K562 (cell line): ENCODE measurements at regions not wholly inside any gene's neighbourhood (a gene's known extent, or its start where the extent isn't known, plus 50 kb on each side); places are given as distances from the start of the nearest gene placed in this dataset.
"Not testable (repeated sequence)": the region's sequence is repeated elsewhere in the genome, so short reads cannot be mapped to it uniquely, and the experiment has no call there.

ENCODE experiments used
- ARID1B ChIP-seq: fragments of 450-650 bp; IDR thresholded peaks from 2 replicates; pipeline ENCODE4 v1.6.1; 2016; ENCODE audit warnings: antibody characterized with exemption, mild to moderate bottlenecking, inconsistent platforms
- ARNT ChIP-seq, 2 experiments: fragments of 450-650 bp; IDR thresholded peaks; 2 replicates each; pipeline ENCODE4 v1.6.1; 2016; ENCODE audit warnings: mild to moderate bottlenecking in 1 of 2
- ATF7 ChIP-seq: fragments of 450-650 bp; IDR thresholded peaks from 2 replicates; pipeline ENCODE4 v1.7.1; 2014; ENCODE audit warnings: mild to moderate bottlenecking, moderate library complexity
- CBFA2T3 ChIP-seq: fragments of 450-650 bp; IDR thresholded peaks from 2 replicates; pipeline ENCODE4 v1.6.1; 2017
- CHAMP1 ChIP-seq: fragments of 450-650 bp; IDR thresholded peaks from 2 replicates; pipeline ENCODE4 v1.6.1; 2016; ENCODE audit warnings: mild to moderate bottlenecking
- CREB1 ChIP-seq, 2 experiments: sonication (generic) in 1 of 2; formaldehyde crosslinking in 1 of 2; IDR thresholded peaks; 2 replicates each; pipeline versions ENCODE4 v1.6.1 to v1.8.0; 2012 to 2022; ENCODE audit warnings: inconsistent platforms in 1 of 2, mild to moderate bottlenecking in 1 of 2, missing genetic modification reagents in 1 of 2, moderate library complexity in 1 of 2
- DMBX1 ChIP-seq: fragments of 250-450 bp; sonication (Bioruptor Pico); IDR thresholded peaks from 2 replicates; pipeline ENCODE4 v1.8.0; 2022; ENCODE audit warnings: inconsistent platforms, mild to moderate bottlenecking, moderate library complexity, borderline replicate concordance
- DPF2 ChIP-seq: fragments of 450-650 bp; IDR thresholded peaks from 2 replicates; pipeline ENCODE4 v1.6.1; 2016
- FOXM1 ChIP-seq, 2 experiments: fragments of 450-650 bp in 1 of 2; sonication (generic) in 1 of 2; formaldehyde crosslinking in 1 of 2; IDR thresholded peaks; 2 replicates each; pipeline versions ENCODE4 v1.6.1 to v1.9.0; 2017 to 2022; ENCODE audit warnings: low read depth in 2 of 2, mild to moderate bottlenecking in 2 of 2, missing genetic modification reagents in 1 of 2, moderate library complexity in 1 of 2
- GATA2 ChIP-seq: sonication (generic); formaldehyde crosslinking; IDR thresholded peaks from 2 replicates; pipeline ENCODE4 v1.4.0; 2020; ENCODE audit warnings: mild to moderate bottlenecking, missing genetic modification reagents
- HMBOX1 ChIP-seq: sonication (generic); IDR thresholded peaks from 2 replicates; pipeline ENCODE4 v1.6.1; 2016
- JUND ChIP-seq, 2 experiments: IDR thresholded peaks; 2 replicates in 1 of 2; 3 replicates in 1 of 2; pipeline ENCODE4 v1.6.1; 2011; ENCODE audit warnings: borderline replicate concordance in 2 of 2, low read depth in 2 of 2, low read length in 2 of 2, improper control_type of control experiment in 1 of 2, missing biosample characterization in 1 of 2, missing genetic modification characterization in 1 of 2, missing genetic modification reagents in 1 of 2
- LEF1 ChIP-seq: fragments of 450-650 bp; IDR thresholded peaks from 2 replicates; pipeline ENCODE4 v1.6.1; 2016; ENCODE audit warnings: mild to moderate bottlenecking
- MTA2 ChIP-seq: fragments of 450-650 bp; IDR thresholded peaks from 2 replicates; pipeline ENCODE4 v1.6.1; 2016; ENCODE audit warnings: low read depth
- MYBL2 ChIP-seq, 2 experiments: fragments of 450-650 bp in 1 of 2; sonication (generic) in 1 of 2; formaldehyde crosslinking in 1 of 2; IDR thresholded peaks; 2 replicates each; pipeline versions ENCODE4 v1.6.1 to v1.8.1; 2017 to 2022; ENCODE audit warnings: borderline replicate concordance in 1 of 2, inconsistent platforms in 1 of 2, low read depth in 1 of 2, mild to moderate bottlenecking in 1 of 2, missing genetic modification reagents in 1 of 2, moderate library complexity in 1 of 2
- NCOR1 ChIP-seq: fragments of 450-650 bp; IDR thresholded peaks from 2 replicates; pipeline ENCODE4 v1.6.1; 2016; ENCODE audit warnings: mild to moderate bottlenecking, moderate library complexity
- NFIC ChIP-seq: fragments of 450-650 bp; IDR thresholded peaks from 2 replicates; pipeline ENCODE4 v1.6.1; 2017; ENCODE audit warnings: mild to moderate bottlenecking, inconsistent platforms
- NR2C1 ChIP-seq, 2 experiments: fragments of 450-650 bp; IDR thresholded peaks; 2 replicates each; pipeline ENCODE4 v1.6.1; 2017; ENCODE audit warnings: mild to moderate bottlenecking in 2 of 2, antibody characterized with exemption in 1 of 2, inconsistent platforms in 1 of 2, missing compliant biosample characterization in 1 of 2, missing genetic modification characterization in 1 of 2
- PML ChIP-seq: IDR thresholded peaks from 2 replicates; pipeline ENCODE4 v1.6.1; 2012; ENCODE audit warnings: low read length, inconsistent platforms
- SMARCE1 ChIP-seq: fragments of 450-650 bp; IDR thresholded peaks from 2 replicates; pipeline ENCODE4 v1.7.1; 2016; ENCODE audit warnings: mild to moderate bottlenecking
- TRIM28 ChIP-seq: fragments of 450-650 bp; IDR thresholded peaks from 2 replicates; pipeline ENCODE4 v1.6.1; 2017
- ZNF592 ChIP-seq: fragments of 450-650 bp; IDR thresholded peaks from 2 replicates; pipeline ENCODE4 v1.6.1; 2017; ENCODE audit warnings: antibody characterized with exemption, mild to moderate bottlenecking

- 0 out of 2 replicates have a peak, but pooled peaks have one; percentile 19 for TF ChIP-seq ZNF592
- peak; percentile 73 for TF ChIP-seq CHAMP1
- 0 out of 4 replicates have a peak, but pooled peaks of 1 of the 2 experiments have one; percentile 22 for TF ChIP-seq ARNT (IDR thresholded peaks at IDR 0.05)
- TF ChIP-seq HMBOX1: peak; percentile 42; the same call in 1 of the 2 replicates
- TF ChIP-seq ATF7: peak; percentile 45; the same call in 1 of the 2 replicates
- TF ChIP-seq NR2C1 (IDR thresholded peaks at IDR 0.05): peak; percentile 65
- TF ChIP-seq NR2C1 (tag; IDR thresholded peaks at IDR 0.05): peak; percentile 64
- TF ChIP-seq DPF2: peak; percentile 88
- peak; percentile 93 for TF ChIP-seq ARID1B
- TF ChIP-seq TRIM28: 0 out of 2 replicates have a peak, but pooled peaks have one; percentile 43
- 0 out of 2 replicates have a peak, but pooled peaks have one; percentile 49 for TF ChIP-seq LEF1
- peak; percentile 74 for TF ChIP-seq FOXM1 (IDR thresholded peaks at IDR 0.05; ENCODE audit: low read depth)
- not testable (repeated sequence) for TF ChIP-seq FOXM1 (CRISPR knock-in tag; IDR thresholded peaks at IDR 0.05; ENCODE audit: low read depth); CREB1 (CRISPR knock-in tag; IDR thresholded peaks at IDR 0.05); JUND (tag; IDR thresholded peaks at IDR 0.05; ENCODE audit: borderline replicate concordance, low read depth, low read length); MYBL2 (CRISPR knock-in tag; IDR thresholded peaks at IDR 0.05; ENCODE audit: borderline replicate concordance)
- TF ChIP-seq SMARCE1: peak; percentile 74
- 0 out of 2 replicates have a peak, but pooled peaks have one; percentile 19 for TF ChIP-seq CREB1 (IDR thresholded peaks at IDR 0.05)
- TF ChIP-seq MTA2: peak; percentile 85
- TF ChIP-seq JUND (IDR thresholded peaks at IDR 0.05; ENCODE audit: borderline replicate concordance, low read depth, low read length): peak; percentile 56; the same call in 1 of the 2 replicates
- TF ChIP-seq DMBX1 (CRISPR knock-in tag): peak; percentile 44; the same call in 1 of the 2 replicates
- TF ChIP-seq PML: peak; percentile 67; the same call in 1 of the 2 replicates
- TF ChIP-seq NCOR1: peak; percentile 88
- peak; percentile 22; the same call in 1 of the 2 replicates for TF ChIP-seq MYBL2 (IDR thresholded peaks at IDR 0.05; ENCODE audit: low read depth)
- peak; percentile 13; the same call in 1 of the 2 replicates for TF ChIP-seq GATA2 (CRISPR knock-in tag)
- TF ChIP-seq CBFA2T3: peak; percentile 94
- TF ChIP-seq NFIC: peak; percentile 73
Measured at GRCh38 chrX:65875614-65876013, 164.3 kb downstream of the VSIG4 start (continued).
